Adrenal gland (tissue), 9 donors: ENCODE measurements at regions not wholly inside any gene's neighbourhood (a gene's known extent, or its start where the extent isn't known, plus 50 kb on each side); places are given as distances from the start of the nearest gene placed in this dataset.

Source experiments
- DNase-seq, 7 donors: peaks; one replicate each; pipeline ENCODE4 v3.0.0-alpha.2; 2019 to 2020
- H3K27ac ChIP-seq, 5 donors: fragments of 200-600 bp; sonication (generic) in 4 of 5; 1 replicate in 3 of 5; 2 replicates in 2 of 5; pipeline versions ENCODE4 v1.5.1 to v1.8.0; 2016 to 2020; ENCODE audit warnings: mild to moderate bottlenecking in 1 of 5
- H3K27me3 ChIP-seq: fragments of 200-600 bp; 2 replicates; pipeline ENCODE4 v1.8.0; 2021
- H3K36me3 ChIP-seq, 2 donors: fragments of 200-600 bp; replicated peaks in 1 of 2; 1 replicate in 1 of 2; 2 replicates in 1 of 2; pipeline versions ENCODE4 v1.5.1 to v1.8.0; 2018 to 2022
- H3K4me1 ChIP-seq, 2 donors: fragments of 200-600 bp; replicated peaks in 1 of 2; 1 replicate in 1 of 2; 2 replicates in 1 of 2; pipeline versions ENCODE4 v1.5.1 to v1.8.0; 2018 to 2021
- H3K4me3 ChIP-seq, 4 donors: fragments of 200-600 bp; sonication (generic) in 3 of 4; one replicate each; pipeline ENCODE4 v1.5.1; 2016 to 2018
- H3K9me3 ChIP-seq, 3 donors: fragments of 200-600 bp; sonication (generic) in 1 of 3; replicated peaks in 1 of 3; 1 replicate in 2 of 3; 2 replicates in 1 of 3; pipeline versions ENCODE4 v1.5.1 to v1.8.0; 2016 to 2021
- CTCF ChIP-seq, 6 experiments: fragments of 450-650 bp in 4 of 6; fragments of 200-600 bp in 2 of 6; sonication (generic) in 1 of 6; IDR thresholded peaks; 1 replicate in 5 of 6; 2 replicates in 1 of 6; pipeline versions ENCODE4 v1.5.1 to v1.8.0; 2016 to 2021; ENCODE audit warnings: antibody characterized with exemption in 6 of 6, mild to moderate bottlenecking in 2 of 6, moderate library complexity in 1 of 6
- POLR2A ChIP-seq, 2 donors: fragments of 450-650 bp; IDR thresholded peaks; one replicate each; pipeline ENCODE4 v1.6.1; 2017; ENCODE audit warnings: antibody characterized with exemption in 2 of 2, mild to moderate bottlenecking in 2 of 2, moderate library complexity in 1 of 2
- WGBS, 4 donors: extraction: QIAGEN DNeasy Blood & Tissue Kit in 2 of 4; methylation state at CpG; one replicate each; pipeline versions ENCODE4 v1.1.5 to v1.1.7; 2013 to 2017; 5-methylcytosine and 5-hydroxymethylcytosine counted together
- intact Hi-C, 2 donors: fragments of 100-400 bp; cut with DNase I; formaldehyde crosslinking; loops; one replicate each; pipeline versions ENCODE4 v1.14.1 to v1.15.0; 2022 to 2023
- donor health status: healthy with polysubstance abuse.
- donor health status: Bipolar disorder and iron deficiency.
- donor health status: DM: yes; HTN: yes; CAD: no.
- donor health status: DM: no; HTN: no; CAD: no.
- donor health status: DM: no; HTN: no; CAD: no.

DNA sequence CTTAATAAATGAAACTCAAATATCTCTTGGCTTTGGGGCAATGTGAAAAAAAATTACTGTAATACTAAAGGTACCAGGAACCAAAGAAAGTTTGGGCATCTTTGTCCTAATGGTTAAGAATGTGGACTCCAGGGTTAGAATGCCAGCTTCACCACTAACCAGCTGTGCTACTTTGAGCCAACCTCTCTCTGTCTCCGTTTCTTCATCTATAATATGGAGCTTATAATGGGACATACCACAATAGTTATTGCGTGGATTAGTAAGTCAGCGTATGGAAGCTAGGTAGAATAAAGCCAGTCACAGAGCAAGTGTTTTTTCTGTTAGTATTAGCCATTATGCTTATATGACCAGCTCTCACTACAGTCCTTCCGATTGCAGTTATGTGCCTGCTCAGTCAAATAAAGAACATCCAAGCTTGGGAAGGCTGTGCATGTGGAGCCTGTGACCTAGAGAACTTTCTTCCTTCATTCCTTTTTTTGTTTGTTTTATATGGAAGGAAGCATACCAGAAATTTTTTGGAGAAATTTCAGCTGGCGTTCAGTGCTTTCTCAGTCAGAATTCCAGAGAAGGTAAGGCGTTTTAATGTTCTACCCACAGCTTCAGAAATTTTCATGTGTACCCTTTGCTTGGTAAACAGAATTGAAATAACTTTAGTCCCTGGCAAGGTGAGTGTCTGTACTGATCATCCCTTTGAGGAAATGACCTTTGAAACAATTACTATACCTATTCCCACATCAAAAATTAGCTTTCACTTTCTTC is 114.0 kb upstream of the RND3 start:
- no peaks in the 10 kb centered on the region for H3K36me3 ChIP-seq
- DNase-seq: no peak
- H3K27me3 ChIP-seq: no peaks in the 10 kb centered on the region
- H3K4me3 ChIP-seq: no peak overlapping the region
- TF ChIP-seq CTCF (IDR thresholded peaks at IDR 0.05) (no peak), POLR2A (IDR thresholded peaks at IDR 0.05) (no peak)
- 66 to 80% (median 70%) methylated on average over 6 of the region's 6 CpGs for WGBS, 4 donors
- intact Hi-C loops: no loop called here
- H3K9me3 ChIP-seq: no peaks in the 10 kb centered on the region
- H3K27ac ChIP-seq: no peak overlapping the region
- peaks cover 0 to 8% of the 10 kb centered on the region in 2 donors for H3K4me1 ChIP-seq

DNA sequence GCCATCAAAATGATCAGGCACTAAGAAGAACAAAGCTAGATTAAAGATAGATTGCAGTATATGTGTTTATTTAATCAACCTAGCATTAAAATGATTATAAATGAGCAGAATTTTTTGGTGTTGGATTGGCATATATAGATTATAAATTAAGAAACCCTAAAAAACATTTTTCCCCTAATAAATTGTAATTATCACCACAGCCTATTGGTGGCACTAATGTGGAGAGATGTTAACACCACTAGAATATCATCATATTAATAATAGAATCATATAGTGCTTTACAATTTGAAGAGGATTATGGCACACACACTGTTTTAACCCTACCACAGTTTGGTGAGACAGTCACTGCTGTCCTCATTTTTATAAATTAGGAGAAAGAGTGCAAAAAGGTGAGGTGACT is 112.4 kb upstream of the RND3 start:
- H3K9me3 ChIP-seq: no peaks in the 10 kb centered on the region
- intact Hi-C loops: no loop called here
- TF ChIP-seq CTCF (IDR thresholded peaks at IDR 0.05): peak in 5 of 6 experiments; percentile 12 to 33 (median 26)
- no peak for TF ChIP-seq POLR2A (IDR thresholded peaks at IDR 0.05)

GRCh38 chr2:150598383-150598782 is 110.9 kb upstream of the RND3 start:
- no peak for DNase-seq
- intact Hi-C loops: no loop called here
- no peak for TF ChIP-seq POLR2A (IDR thresholded peaks at IDR 0.05)
- no peak for TF ChIP-seq CTCF (IDR thresholded peaks at IDR 0.05)
- H3K27ac ChIP-seq: no peak overlapping the region
- WGBS, 4 donors: 37 to 85% (median 48%) methylated on average over 2 of the region's 2 CpGs
- peaks cover 0 to 8% of the 10 kb centered on the region in 2 donors for H3K4me1 ChIP-seq
- no peaks in the 10 kb centered on the region for H3K9me3 ChIP-seq
- no peak overlapping the region for H3K4me3 ChIP-seq
- H3K36me3 ChIP-seq: no peaks in the 10 kb centered on the region
- H3K27me3 ChIP-seq: no peaks in the 10 kb centered on the region

More for the DNA sequence above, 112.4 kb upstream of the RND3 start:
- H3K36me3 ChIP-seq: no peaks in the 10 kb centered on the region
- H3K27ac ChIP-seq: no peak overlapping the region
- no peaks in the 10 kb centered on the region for H3K27me3 ChIP-seq
- no peak overlapping the region for H3K4me3 ChIP-seq
- no peak for DNase-seq
- peaks cover 0 to 8% of the 10 kb centered on the region in 2 donors for H3K4me1 ChIP-seq

DNA sequence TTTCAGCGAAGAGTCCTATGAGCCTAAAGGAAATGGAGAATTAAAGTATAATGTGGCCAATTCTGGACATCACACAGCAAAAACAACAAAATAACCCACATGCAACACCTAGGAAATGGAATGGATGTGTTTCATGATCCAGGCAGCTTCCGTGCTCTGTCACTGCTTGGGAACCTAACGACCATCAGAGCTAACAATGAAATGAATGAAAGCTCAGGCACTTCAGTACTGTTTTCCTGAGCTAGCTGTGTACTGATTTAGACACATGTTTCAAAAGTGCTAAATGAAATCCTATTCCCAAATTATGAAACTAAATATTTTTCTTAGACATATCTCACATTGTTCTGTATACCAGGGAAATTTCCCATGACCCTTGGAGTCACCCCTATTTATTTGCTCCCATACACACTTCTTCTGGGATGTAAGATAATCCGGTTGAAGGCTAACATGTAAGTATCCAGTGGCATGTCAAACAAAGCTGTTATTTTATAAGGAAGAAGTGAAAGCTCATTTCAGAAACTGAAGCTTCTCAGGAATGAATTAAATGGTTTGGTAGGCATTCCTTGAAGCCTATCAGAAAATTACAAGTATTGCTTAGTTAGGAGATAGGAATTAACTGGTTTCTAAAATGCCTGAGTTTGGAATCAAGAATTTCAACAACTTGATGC is 108.5 kb upstream of the RND3 start:
- no peak for DNase-seq
- intact Hi-C loops: no loop called here
- no peaks in the 10 kb centered on the region for H3K9me3 ChIP-seq
- H3K36me3 ChIP-seq: no peaks in the 10 kb centered on the region
- H3K27me3 ChIP-seq: no peaks in the 10 kb centered on the region
- no peak for TF ChIP-seq POLR2A (IDR thresholded peaks at IDR 0.05)
- TF ChIP-seq CTCF (IDR thresholded peaks at IDR 0.05): no peak
- H3K4me1 ChIP-seq: no peaks in the 10 kb centered on the region
- no peak overlapping the region for H3K27ac ChIP-seq
- WGBS, 4 donors: 79 to 85% (median 84%) methylated on average over 4 of the region's 4 CpGs
- no peak overlapping the region for H3K4me3 ChIP-seq
